ENCODE measurements at regions not wholly inside any gene's neighbourhood (a gene's known extent, or its start where the extent isn't known, plus 50 kb on each side); places are given as distances from the start of the nearest gene placed in this dataset.

- TF ChIP-seq CTCF (IDR thresholded peaks at IDR 0.05) = no peak
- no peak for TF ChIP-seq EP300 (IDR thresholded peaks at IDR 0.05)
- no peak for TF ChIP-seq POLR2A (IDR thresholded peaks at IDR 0.05)
These were observed 78.3 kb upstream of the MAP4K3 start for GRCh38 chr2:39515273-39515896.
